Stimulated activated memory B cell treated with anti-CD40 and anti-IgM and Interleukin-4, amounts not matched to agents 10 μg/mL and 1 μg/mL and 100 μg/mL, for 72 hours (primary cell): ENCODE measurements at regions not wholly inside any gene's neighbourhood (a gene's known extent, or its start where the extent isn't known, plus 50 kb on each side); places are given as distances from the start of the nearest gene placed in this dataset.

Source experiments
- ATAC-seq: fragments of 150-1000 bp; cut with Tn5 transposase; 2 replicates; pipeline ENCODE4 v1.10.0; 2021
- H3K27ac Mint-ChIP-seq: one replicate; pipeline ENCODE4 v1.8.0; 2022; ENCODE audit warnings: mild to moderate bottlenecking, mixed read lengths
- H3K27me3 Mint-ChIP-seq: one replicate; pipeline ENCODE4 v1.8.0; 2022; ENCODE audit warnings: mixed read lengths
- H3K36me3 Mint-ChIP-seq: one replicate; pipeline ENCODE4 v1.8.0; 2022; ENCODE audit warnings: mixed read lengths
- H3K4me1 Mint-ChIP-seq: one replicate; pipeline ENCODE4 v1.8.0; 2022; ENCODE audit warnings: mixed read lengths
- H3K4me3 Mint-ChIP-seq: one replicate; pipeline ENCODE4 v1.8.0; 2022; ENCODE audit warnings: mild to moderate bottlenecking, moderate library complexity, mixed read lengths
- H3K9me3 Mint-ChIP-seq: one replicate; pipeline ENCODE4 v1.8.0; 2022; ENCODE audit warnings: mixed read lengths

DNA sequence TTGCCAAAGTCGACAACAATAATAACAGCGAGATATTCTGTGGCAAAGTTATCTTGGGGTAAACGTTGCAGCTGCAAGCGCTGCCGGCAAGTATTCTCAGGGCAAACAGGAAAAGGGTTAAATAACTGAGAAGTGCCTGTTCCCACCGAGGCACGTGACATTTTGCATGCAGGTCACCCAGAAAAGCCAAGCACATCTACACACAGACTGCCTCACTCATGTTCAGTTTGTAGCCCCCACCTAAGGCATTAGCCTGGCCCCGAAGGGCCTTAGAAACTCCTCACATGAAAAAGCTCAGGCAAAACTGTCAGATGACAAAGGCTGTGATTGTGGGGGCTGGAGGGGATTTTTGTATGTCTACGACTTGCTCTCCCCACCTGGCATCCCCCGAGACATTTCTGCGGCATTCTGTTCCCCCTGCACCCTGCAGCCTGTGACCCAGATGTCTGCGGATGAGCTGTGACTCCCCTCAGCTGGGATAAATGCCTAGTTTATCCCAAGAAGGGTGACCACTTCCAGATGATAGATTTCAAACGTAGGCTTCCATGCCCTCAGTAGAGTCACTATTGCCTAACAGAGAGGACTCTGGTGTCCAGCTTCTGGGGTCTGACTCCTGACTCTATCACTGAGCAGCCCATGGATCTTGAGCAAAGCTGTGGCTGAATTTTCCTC is 215.2 kb upstream of the SIX2 start:
- Mint-ChIP-seq H3K4me3 (no peak overlapping the region), H3K27me3 (peaks cover 71% of the 10 kb centered on the region)

DNA sequence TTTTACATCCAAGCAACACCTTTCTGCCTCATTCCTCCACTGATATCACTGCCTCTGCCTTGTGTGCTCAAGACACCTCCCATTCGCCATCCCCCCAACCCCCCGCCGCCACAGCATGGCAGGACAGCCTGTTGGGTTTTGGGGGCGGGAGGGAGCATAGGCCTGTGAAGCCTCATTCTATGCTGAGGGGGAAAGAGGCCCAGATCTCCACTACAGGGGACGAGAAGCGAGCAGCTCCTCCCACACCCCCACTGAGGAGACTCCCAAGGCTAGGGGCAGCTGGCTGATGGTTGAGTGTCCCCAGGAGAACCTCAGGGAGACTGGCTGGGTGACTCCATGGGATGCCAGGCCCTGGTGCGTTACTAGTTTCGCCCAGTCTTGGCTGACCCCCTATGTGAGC is 214.3 kb upstream of the SIX2 start:
- no peak for ATAC-seq
- H3K36me3 Mint-ChIP-seq = no peaks in the 10 kb centered on the region
- H3K27ac Mint-ChIP-seq = no peak overlapping the region
- peaks cover 6% of the 10 kb centered on the region for H3K4me1 Mint-ChIP-seq
- H3K9me3 Mint-ChIP-seq = peaks cover 7% of the 10 kb centered on the region
- peaks cover 63% of the 10 kb centered on the region for H3K27me3 Mint-ChIP-seq
- no peak overlapping the region for H3K4me3 Mint-ChIP-seq

More for the DNA sequence above, 215.2 kb upstream of the SIX2 start:
- Mint-ChIP-seq H3K9me3 (peaks cover 7% of the 10 kb centered on the region), H3K36me3 (no peaks in the 10 kb centered on the region), H3K27ac (no peak overlapping the region), H3K4me1 (peaks cover 6% of the 10 kb centered on the region)
- peak; percentile 27 for ATAC-seq

DNA sequence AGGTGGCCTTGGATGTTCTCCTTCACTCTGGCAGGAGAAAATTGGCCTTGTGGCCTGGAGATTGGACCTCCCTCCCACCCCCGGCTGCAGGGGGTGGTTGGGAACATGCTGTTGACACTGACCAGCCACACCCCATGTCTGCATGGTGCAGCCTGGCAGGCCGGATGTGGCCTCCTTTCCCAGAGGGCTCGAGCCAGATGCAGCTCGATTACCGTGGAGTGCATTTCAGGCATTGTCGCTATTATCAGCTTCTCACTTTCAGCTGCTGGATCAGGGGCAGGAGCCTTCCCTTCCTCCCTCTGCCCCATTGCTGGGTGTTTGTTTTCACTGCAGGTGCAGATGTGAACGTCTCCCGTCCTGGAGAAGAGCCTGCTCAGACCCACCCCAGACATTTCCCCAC is 211.0 kb upstream of the SIX2 start:
- peaks cover 6% of the 10 kb centered on the region for H3K4me1 Mint-ChIP-seq
- H3K4me3 Mint-ChIP-seq = no peak overlapping the region
- H3K27ac Mint-ChIP-seq = no peak overlapping the region
- peaks cover 59% of the 10 kb centered on the region for H3K27me3 Mint-ChIP-seq
- H3K36me3 Mint-ChIP-seq = no peaks in the 10 kb centered on the region
- no peak for ATAC-seq
- H3K9me3 Mint-ChIP-seq = peaks cover 7% of the 10 kb centered on the region

DNA sequence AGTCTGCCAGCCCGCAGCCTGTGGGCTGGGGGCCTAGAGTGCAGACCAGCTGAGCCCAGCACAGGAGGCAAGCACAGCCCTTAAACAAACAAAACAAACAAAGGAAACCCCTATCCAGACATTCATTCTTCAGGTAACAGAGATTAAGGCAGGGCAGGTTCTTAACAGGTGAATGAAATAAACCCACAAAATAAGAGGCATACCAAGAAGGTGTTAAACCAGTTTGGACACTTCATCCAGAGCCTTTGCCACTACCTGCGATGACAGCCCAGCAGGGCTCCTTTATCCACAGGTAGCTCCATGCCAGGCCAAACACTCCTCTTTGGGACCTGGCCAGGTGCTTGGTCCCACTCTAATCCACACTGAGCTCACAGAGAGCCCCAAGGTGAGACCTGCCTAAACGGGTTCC is 209.7 kb upstream of the SIX2 start:
- Mint-ChIP-seq H3K27ac (no peak overlapping the region), H3K36me3 (no peaks in the 10 kb centered on the region), H3K9me3 (peaks cover 7% of the 10 kb centered on the region), H3K4me1 (no peaks in the 10 kb centered on the region), H3K4me3 (no peak overlapping the region), H3K27me3 (peaks cover 49% of the 10 kb centered on the region)
- ATAC-seq = no peak

DNA sequence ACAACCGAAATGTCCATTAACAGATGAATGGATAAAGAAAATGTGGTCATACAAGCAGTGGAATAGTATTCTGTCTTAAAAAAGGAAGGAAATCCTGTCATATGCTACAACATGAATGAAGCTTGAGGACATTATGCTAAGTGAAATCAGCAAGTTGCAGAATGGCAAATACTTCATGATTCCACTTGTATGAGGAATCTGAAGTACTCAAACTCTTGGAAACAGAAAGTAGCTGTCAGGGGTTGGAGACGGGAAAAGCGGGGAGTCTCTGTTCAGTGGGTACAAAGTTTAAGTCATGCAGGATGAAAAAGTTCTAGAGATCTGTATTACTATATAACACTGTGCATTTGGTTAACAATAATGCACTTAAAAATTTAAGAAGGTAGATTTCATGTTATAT is 209.0 kb upstream of the SIX2 start:
- Mint-ChIP-seq H3K4me1 (no peaks in the 10 kb centered on the region), H3K4me3 (no peak overlapping the region), H3K27ac (no peak overlapping the region), H3K27me3 (peaks cover 45% of the 10 kb centered on the region), H3K9me3 (peaks cover 7% of the 10 kb centered on the region), H3K36me3 (no peaks in the 10 kb centered on the region)
- no peak for ATAC-seq

DNA sequence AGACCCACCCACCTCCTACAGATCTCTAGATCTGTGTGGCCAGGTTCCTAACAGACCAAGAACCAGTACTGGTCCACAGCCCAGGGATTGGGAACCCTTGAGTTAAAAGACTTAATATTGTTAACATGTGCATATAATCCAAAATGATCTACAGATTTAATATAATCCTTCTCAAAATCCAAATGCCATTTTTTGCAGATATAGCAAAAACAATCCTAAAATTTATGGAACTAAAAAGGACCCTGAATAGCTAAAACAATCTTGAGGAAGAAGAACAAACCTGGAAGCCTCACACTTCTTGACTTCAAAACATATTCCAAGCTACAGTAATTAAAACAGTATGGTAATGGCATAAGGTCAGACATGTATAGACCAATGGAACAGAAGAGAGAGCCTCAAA is 206.9 kb upstream of the SIX2 start:
- Mint-ChIP-seq H3K27me3 (peaks cover 31% of the 10 kb centered on the region), H3K36me3 (no peaks in the 10 kb centered on the region), H3K4me3 (no peak overlapping the region), H3K9me3 (peaks cover 7% of the 10 kb centered on the region), H3K4me1 (no peaks in the 10 kb centered on the region), H3K27ac (no peak overlapping the region)
- ATAC-seq = no peak

DNA sequence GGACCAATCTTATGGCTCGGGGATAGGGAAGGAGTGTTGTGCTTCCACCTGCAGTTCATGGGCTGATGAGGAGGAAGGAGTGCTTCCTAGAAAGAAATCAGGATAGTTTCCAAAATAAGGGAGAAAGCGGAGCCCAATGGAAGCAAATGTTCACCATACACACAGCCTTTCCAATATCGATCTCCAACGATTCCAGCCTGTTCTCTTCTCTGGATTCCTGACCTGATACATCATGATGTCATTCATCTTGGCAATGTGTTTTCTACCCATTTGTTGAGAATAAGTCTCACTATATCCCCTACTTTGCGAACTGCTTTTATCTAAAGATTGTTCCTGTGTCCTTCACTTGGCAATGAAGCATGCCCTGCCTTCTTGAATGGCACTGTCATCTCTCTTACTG is 205.3 kb upstream of the SIX2 start:
- ATAC-seq = no peak
- Mint-ChIP-seq H3K9me3 (peaks cover 7% of the 10 kb centered on the region), H3K27ac (no peak overlapping the region), H3K36me3 (no peaks in the 10 kb centered on the region), H3K27me3 (peaks cover 21% of the 10 kb centered on the region), H3K4me1 (no peaks in the 10 kb centered on the region), H3K4me3 (no peak overlapping the region)

DNA sequence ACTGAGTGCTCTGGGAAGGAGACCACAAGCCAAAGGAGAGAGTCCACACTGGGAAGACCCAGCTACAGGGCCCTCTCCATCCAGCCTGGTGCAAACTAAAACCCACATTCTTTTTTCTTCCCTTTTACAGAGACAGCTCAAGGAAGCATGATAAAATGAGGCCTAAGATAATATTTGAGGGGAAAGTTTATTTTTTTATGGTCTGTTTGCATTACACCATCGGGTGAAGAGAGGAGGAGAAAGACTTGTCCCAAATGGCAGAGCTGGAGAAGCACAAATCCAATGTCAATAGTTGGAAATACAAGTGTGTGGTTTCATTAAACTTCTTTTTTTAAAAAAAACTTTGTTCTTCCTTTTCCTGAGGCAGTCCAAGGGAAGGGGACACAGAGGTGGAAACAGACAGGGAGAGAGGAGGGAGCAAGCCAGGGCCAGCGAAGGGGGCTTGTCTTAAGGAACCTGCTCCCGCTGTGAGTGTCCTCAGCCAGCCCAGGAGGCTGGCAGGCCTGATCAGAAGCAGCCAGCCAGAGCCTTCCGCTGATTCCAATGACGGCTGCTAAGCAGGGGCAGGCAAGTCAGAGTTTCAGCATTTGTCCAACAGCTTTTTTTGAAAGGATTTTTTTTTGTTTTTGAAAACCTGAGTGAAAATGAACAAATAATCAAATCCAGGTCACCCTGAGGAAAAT is 203.8 kb upstream of the SIX2 start:
- no peak overlapping the region for H3K4me3 Mint-ChIP-seq
- no peaks in the 10 kb centered on the region for H3K4me1 Mint-ChIP-seq

DNA sequence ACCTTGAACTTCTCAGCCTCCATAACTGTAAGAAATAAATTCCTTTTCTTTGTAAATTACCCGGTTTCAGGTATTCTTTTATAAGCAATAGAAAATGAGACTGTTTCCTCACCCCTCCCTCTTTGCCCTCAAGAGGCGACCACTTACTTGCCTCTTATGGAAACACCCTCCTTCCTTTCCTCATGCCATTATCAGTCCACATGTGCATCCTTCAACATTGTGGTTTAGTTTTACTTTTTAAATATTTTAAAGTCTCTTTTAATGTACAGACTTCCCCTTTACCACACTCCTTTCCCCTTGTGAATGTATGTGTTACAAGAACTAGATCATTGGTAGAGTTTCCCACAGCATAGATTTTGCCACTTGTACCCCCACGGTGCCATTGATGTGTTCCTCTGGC is 202.4 kb upstream of the SIX2 start:
- no peak overlapping the region for H3K27ac Mint-ChIP-seq
- ATAC-seq = no peak
- peaks cover 3% of the 10 kb centered on the region for H3K9me3 Mint-ChIP-seq
- no peaks in the 10 kb centered on the region for H3K36me3 Mint-ChIP-seq
- no peak overlapping the region for H3K4me3 Mint-ChIP-seq
- peaks cover 29% of the 10 kb centered on the region for H3K27me3 Mint-ChIP-seq
- no peaks in the 10 kb centered on the region for H3K4me1 Mint-ChIP-seq

More for the DNA sequence above, 203.8 kb upstream of the SIX2 start:
- peaks cover 30% of the 10 kb centered on the region for H3K27me3 Mint-ChIP-seq
- H3K27ac Mint-ChIP-seq = no peak overlapping the region
- peaks cover 7% of the 10 kb centered on the region for H3K9me3 Mint-ChIP-seq
- ATAC-seq = no peak
- H3K36me3 Mint-ChIP-seq = no peaks in the 10 kb centered on the region

DNA sequence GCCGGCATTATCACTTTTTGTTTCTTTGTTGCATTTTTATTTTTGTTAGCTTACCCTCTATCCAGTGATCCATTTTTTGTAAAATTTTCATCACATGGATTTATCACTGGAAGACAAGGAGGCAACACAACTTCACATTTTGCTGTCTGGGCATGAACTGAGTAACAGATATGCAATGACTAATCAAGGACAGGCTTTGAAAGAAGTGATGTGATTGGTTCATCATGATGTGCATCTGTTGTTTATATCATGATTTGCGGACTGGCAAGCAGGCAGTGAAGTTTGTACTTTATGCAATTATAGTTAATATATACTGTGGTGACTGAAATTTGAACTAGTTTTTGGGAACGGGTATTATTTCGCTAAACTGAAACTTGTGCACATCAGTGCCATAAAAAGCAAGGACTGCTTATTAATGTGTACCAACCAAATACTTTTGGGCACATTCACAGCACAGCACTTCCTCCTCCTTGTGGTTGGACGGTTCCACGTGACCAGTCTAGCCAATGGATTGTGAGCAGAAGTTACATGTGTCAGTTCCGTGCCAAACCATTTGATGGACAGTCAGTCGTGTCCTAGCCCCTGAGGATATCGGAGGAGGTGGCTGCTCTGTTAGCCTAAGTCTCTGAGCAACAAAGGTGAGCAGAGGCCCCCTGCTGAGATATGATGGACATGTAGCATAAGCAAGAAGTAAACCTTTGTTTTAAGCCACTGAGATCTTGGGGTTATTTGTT is 201.4 kb upstream of the SIX2 start:
- H3K4me3 Mint-ChIP-seq = no peak overlapping the region
- no peak for ATAC-seq
- peaks cover 19% of the 10 kb centered on the region for H3K27me3 Mint-ChIP-seq
- H3K27ac Mint-ChIP-seq = no peak overlapping the region
- H3K36me3 Mint-ChIP-seq = no peaks in the 10 kb centered on the region
- H3K9me3 Mint-ChIP-seq = no peaks in the 10 kb centered on the region
- no peaks in the 10 kb centered on the region for H3K4me1 Mint-ChIP-seq

DNA sequence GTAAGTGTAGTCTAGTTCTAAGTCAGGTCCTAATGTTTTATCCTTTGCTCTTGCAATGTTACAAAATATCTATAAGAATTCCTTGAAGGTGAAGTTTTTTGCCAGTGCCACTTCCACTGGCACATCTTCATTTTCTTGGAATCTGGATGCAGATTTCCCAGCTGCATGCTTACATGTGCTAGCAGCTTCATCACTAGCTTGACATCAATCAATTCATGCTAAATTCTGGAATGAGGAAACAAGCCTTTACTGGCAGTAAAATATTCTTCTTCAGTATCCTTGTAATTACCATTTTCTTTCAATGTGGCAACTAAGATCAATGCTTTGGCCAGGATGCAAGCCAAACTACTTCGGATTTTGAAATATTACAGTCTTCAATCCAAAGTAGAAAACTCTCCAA is 200.6 kb upstream of the SIX2 start:
- Mint-ChIP-seq H3K4me3 (no peak overlapping the region), H3K27ac (no peak overlapping the region), H3K27me3 (peaks cover 19% of the 10 kb centered on the region), H3K4me1 (no peaks in the 10 kb centered on the region), H3K9me3 (no peaks in the 10 kb centered on the region), H3K36me3 (no peaks in the 10 kb centered on the region)
- ATAC-seq = no peak

DNA sequence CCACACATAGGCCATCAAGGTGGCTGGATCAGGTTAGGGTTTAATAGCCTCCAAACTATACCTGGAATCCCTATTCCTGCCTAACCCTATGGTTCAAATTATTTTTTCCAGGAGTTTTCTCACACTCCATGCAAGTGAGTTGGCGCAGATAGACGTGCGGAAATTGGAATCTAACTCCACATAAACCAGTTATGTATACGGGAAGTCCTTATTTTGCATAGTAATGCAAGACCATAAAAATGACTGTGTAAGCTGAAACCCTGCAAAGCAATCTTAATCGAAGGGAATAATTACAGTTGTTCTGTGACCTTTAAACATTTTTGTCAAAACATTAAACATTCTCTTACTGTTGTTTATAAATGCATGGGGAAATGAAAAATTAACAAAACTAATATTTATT is 200.1 kb upstream of the SIX2 start:
- Mint-ChIP-seq H3K9me3 (no peaks in the 10 kb centered on the region), H3K36me3 (no peaks in the 10 kb centered on the region), H3K4me3 (no peak overlapping the region), H3K27me3 (peaks cover 19% of the 10 kb centered on the region), H3K27ac (no peak overlapping the region), H3K4me1 (no peaks in the 10 kb centered on the region)
- ATAC-seq = no peak

DNA sequence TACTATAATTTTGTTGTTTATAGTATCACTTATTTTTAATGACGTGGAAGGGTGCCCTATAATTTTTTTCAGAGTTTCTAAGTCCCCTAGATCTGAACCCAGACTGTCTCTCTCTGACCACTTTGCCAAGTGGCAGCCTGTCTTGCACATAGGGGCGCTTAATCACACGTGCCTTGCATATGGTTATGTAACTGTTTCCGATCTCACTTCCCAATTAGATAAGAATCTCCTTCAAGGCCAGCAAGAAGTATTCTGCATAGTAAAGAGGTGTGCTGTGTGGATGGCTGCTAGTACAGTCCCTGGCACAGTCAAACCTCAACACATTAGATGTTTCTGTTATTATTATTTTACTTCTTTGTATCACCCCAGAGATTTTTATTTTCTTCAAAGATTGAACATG is 197.8 kb upstream of the SIX2 start:
- Mint-ChIP-seq H3K4me1 (no peaks in the 10 kb centered on the region), H3K27ac (no peak overlapping the region), H3K27me3 (peaks cover 9% of the 10 kb centered on the region), H3K9me3 (peaks cover 6% of the 10 kb centered on the region), H3K4me3 (no peak overlapping the region), H3K36me3 (no peaks in the 10 kb centered on the region)
- ATAC-seq = no peak

DNA sequence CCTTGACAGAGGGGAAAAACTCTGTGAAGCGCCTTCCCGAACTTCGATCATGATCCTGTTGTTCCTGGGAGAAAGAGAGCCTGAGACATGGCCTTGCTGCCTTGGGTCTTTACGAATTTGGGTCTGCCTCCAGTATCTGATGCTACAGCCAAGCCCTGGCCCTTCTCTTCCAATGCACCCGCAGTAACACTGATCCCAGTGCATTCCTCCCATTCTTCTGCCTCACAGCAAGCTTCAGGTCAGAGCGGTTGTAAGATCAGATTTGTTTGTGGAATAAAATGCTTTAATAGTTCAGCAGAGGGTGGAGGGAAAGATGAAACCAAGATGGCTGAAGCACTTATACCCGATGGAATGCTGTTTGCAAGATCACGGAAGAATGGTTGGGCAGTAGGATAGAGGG is 196.7 kb upstream of the SIX2 start:
- ATAC-seq = peak; percentile 20
- H3K4me1 Mint-ChIP-seq = no peaks in the 10 kb centered on the region
- peaks cover 20% of the 10 kb centered on the region for H3K27me3 Mint-ChIP-seq
- no peak overlapping the region for H3K4me3 Mint-ChIP-seq
- H3K36me3 Mint-ChIP-seq = no peaks in the 10 kb centered on the region
- H3K9me3 Mint-ChIP-seq = peaks cover 10% of the 10 kb centered on the region
- no peak overlapping the region for H3K27ac Mint-ChIP-seq

DNA sequence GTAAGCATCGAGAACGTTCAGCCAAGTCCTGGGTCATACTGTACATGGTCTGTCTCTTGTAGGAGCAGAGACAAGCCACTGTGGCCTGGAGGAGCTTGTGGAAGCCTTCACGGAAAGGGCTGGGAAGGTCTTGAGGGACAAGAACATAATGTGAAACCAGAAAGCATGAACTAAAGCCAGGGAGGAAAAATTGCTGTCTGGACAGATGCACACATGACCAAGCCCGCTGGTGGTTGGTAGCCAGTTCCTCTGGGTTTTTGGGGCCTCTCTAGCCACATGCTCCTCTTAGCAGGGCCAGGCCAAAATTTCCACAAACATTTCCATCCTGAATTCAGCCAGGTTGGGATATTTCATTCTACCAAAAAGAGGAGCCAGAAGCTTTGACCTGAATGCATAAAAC is 196.2 kb upstream of the SIX2 start:
- no peak overlapping the region for H3K4me3 Mint-ChIP-seq
- H3K36me3 Mint-ChIP-seq = no peaks in the 10 kb centered on the region
- no peak for ATAC-seq
- H3K27ac Mint-ChIP-seq = no peak overlapping the region
- H3K27me3 Mint-ChIP-seq = peaks cover 25% of the 10 kb centered on the region
- H3K4me1 Mint-ChIP-seq = no peaks in the 10 kb centered on the region
- H3K9me3 Mint-ChIP-seq = peaks cover 10% of the 10 kb centered on the region

DNA sequence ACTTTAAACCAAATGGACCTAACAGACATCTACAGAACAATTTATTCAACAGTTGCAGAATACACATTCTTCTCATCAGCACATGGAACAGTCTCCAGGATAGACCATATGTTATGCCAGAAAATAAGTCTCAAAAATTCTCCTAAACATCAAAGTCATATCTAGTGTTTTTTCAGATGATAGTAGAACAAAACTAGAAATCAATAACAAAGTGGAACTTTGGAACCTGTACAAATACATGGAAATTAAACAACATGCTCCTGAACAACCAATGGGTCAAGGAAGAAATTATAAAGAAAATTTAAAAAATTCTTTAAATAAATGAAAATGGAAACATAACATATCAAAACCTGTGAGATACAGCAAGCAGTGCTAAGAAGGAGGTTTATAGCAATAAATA is 194.1 kb upstream of the SIX2 start:
- peaks cover 18% of the 10 kb centered on the region for H3K27me3 Mint-ChIP-seq
- H3K4me1 Mint-ChIP-seq = no peaks in the 10 kb centered on the region
- H3K36me3 Mint-ChIP-seq = no peaks in the 10 kb centered on the region
- peaks cover 10% of the 10 kb centered on the region for H3K9me3 Mint-ChIP-seq
- ATAC-seq = no peak
- no peak overlapping the region for H3K4me3 Mint-ChIP-seq
- no peak overlapping the region for H3K27ac Mint-ChIP-seq
